PC-3 (cell line): ENCODE measurements at regions not wholly inside any gene's neighbourhood (a gene's known extent, or its start where the extent isn't known, plus 50 kb on each side); places are given as distances from the start of the nearest gene placed in this dataset.

Experiments used
- CTCF ChIP-seq: fragments of 300-600 bp; sonication (generic); conservative IDR thresholded peaks from 2 replicates; pipeline ENCODE4 v1.5.1; 2017; ENCODE audit warnings: antibody characterized with exemption, low read depth, mild to moderate bottlenecking, low read length
- EZH2 ChIP-seq: fragments of 300-600 bp; sonication (generic); IDR thresholded peaks from one replicate; pipeline ENCODE4 v1.6.1; 2017; ENCODE audit warnings: antibody characterized with exemption, mild to moderate bottlenecking, low read length; ENCODE audit not compliant: unreplicated experiment

GRCh38 chr11:119496997-119497396 lies 74.0 kb upstream of the THY1 start:
- TF ChIP-seq EZH2 (no peak), CTCF (no peak)
